Cardiac fibroblast (primary cell): ENCODE measurements at regions not wholly inside any gene's neighbourhood (a gene's known extent, or its start where the extent isn't known, plus 50 kb on each side); places are given as distances from the start of the nearest gene placed in this dataset.

Experiments used
- DNase-seq, 2 donors: peaks; one replicate each; pipeline versions ENCODE4 v3.0.0 to v3.0.0-alpha.2; 2010; ENCODE audit warnings: low read depth in 2 of 2
- H3K4me3 ChIP-seq, 2 donors: replicated peaks in 1 of 2; 1 replicate in 1 of 2; 2 replicates in 1 of 2; pipeline ENCODE4 v1.5.1; 2011; ENCODE audit warnings: low read depth in 2 of 2, low read length in 2 of 2, mild to moderate bottlenecking in 2 of 2, moderate library complexity in 1 of 2
- CTCF ChIP-seq: IDR thresholded peaks from one replicate; pipeline ENCODE4 v1.5.1; 2011; ENCODE audit warnings: low read depth, mild to moderate bottlenecking, low read length, inconsistent platforms

DNA sequence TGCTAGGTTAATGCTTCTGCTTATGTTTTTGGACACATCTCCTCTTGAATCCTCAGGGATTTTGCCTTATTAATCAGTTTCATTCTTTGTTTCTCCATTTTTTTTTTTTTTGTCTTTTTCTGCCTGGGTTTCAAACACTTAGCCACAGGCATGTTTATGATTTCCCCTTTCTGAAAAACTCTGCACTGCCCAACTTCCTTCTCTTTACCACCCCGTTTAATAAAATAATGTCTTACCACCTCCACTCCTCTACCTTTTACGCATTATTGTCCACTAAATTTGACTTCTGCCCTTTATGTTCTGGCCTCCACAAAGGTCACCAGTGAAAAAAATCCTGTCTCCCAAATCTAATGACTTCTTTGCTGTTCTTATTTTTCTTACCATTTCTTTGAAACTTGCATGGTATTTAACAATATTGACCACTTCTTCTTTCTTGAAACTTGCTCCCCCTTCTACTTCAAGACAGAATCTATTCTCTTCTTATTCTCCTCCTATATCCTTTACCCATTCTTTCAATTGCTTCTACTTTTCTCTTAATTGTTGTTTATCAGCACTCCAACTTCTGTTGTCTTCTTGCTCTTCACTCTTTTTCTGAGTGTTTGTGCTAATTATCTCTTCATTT, 150.3 kb downstream of the TNFSF18 start:
- no peak for DNase-seq
- no peak for TF ChIP-seq CTCF
- no peak overlapping the region for H3K4me3 ChIP-seq

GRCh38 chr1:172902200-172902599, 148.5 kb downstream of the TNFSF18 start:
- no peak overlapping the region for H3K4me3 ChIP-seq
- TF ChIP-seq CTCF: no peak
- no peak for DNase-seq

- TF ChIP-seq CTCF: no peak
- H3K4me3 ChIP-seq: no peak overlapping the region
- peak; percentile 53 to 86 for DNase-seq
Observed at GRCh38 chr1:172902861-172903381, 147.8 kb downstream of the TNFSF18 start.

DNA sequence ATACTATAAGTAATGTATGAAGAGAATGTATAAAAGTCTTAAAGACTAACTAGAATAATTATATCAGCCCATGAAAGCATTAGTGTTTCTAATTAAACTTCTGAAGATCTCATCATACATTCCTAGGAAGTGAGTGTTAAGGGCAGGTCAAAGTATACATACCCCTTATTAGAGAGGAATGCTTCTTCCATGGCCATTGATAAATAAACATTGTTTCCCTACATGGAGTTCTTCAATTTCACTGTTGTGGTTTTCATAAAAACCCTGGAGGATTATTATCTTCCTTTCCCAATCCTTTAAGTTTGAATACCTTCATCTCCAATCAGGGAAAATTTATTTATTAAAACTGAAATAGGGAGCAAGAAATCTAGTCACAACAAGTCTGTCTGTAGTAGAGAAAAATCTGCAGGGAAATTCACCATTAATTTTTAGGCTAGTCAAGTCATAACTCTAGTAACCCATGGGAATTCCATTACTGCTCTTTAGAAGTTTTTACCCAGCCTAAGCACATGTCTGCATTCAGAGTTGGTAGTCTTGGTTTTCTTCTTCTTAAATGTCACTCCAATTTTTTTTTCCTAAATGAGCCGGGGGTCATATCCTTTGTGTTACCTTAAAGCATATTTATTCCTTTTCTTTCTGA, 147.0 kb downstream of the TNFSF18 start:
- DNase-seq: peak in 1 of 2 donors; percentile 72
- no peak for TF ChIP-seq CTCF
- no peak overlapping the region for H3K4me3 ChIP-seq

- DNase-seq: peak in 1 of 2 donors; percentile 49
Observed at GRCh38 chr1:172905452-172905851, 145.3 kb downstream of the TNFSF18 start.

More at GRCh38 chr1:172905452-172905851, 145.3 kb downstream of the TNFSF18 start:
- H3K4me3 ChIP-seq: no peak overlapping the region
- no peak for TF ChIP-seq CTCF
